GM18951 (cell line): ENCODE measurements at regions not wholly inside any gene's neighbourhood (a gene's known extent, or its start where the extent isn't known, plus 50 kb on each side); places are given as distances from the start of the nearest gene placed in this dataset.
"Not testable (repeated sequence)": the region's sequence is repeated elsewhere in the genome, so short reads cannot be mapped to it uniquely, and the experiment has no call there.

Experiments
- POLR2A ChIP-seq: IDR thresholded peaks from 4 replicates; pipeline ENCODE4 v1.6.1; 2011; ENCODE audit warnings: mild to moderate bottlenecking; ENCODE audit not compliant: insufficient read length, insufficient read depth; ENCODE audit errors: extremely low read depth
- in situ Hi-C: fragments of 300-500 bp; cut with MboI; formaldehyde crosslinking; loops from one replicate; pipeline ENCODE4 v1.12.0; 2022; ENCODE audit warnings: low sequenced_read_pairs, mixed read lengths, inconsistent platforms; ENCODE audit not compliant: unreplicated experiment

GRCh38 chr18:1267021-1267420 lies 362.4 kb downstream of the ADCYAP1 start:
- no peak for TF ChIP-seq POLR2A
- in situ Hi-C loops = no loop called here

GRCh38 chr18:1270081-1270480 lies 365.4 kb downstream of the ADCYAP1 start:
- in situ Hi-C loops = no loop called here
- TF ChIP-seq POLR2A = no peak

DNA sequence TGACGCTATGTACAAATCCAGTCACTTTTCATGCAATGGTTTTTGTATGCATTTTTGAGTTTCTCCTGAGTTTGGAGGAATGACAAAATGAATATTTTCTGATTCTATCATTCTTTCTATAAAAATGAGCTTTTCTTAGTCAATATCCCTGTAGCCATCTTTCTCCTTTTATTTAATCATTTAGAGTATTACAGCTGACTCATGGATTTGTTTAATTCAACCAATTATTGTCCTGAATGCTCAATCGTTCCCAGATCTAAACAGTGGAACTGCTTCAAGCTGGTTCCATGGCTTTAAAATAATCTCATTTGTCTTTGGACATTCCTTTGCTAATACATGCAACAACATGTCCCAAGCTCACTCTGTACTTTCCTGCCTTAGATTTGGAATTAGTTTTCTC lies 368.8 kb downstream of the ADCYAP1 start:
- no peak for TF ChIP-seq POLR2A
- in situ Hi-C loops = no loop called here

DNA sequence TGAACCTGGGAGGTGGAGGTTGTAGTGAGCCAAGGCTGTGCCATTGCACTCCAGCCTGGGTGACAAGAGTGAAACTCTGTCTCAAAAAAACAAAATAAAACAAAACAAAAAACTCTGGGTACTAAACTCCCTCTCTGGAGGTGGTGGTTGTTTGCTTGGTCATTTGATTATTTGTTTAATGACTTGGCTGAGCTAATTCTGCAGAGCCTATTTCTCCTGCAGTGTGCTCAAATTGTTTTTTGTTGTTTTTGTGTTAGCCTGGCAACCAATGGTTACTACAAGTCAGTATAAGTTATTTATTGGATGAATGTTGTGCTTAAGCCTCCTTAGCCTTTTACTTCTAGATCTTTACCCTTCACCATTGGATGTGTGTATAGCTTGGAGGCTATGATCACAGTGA lies 387.5 kb downstream of the ADCYAP1 start:
- no peak for TF ChIP-seq POLR2A
- in situ Hi-C loops = no loop called here

GRCh38 chr18:1294229-1294628 lies 389.6 kb downstream of the ADCYAP1 start:
- in situ Hi-C loops = no loop called here
- no peak for TF ChIP-seq POLR2A

DNA sequence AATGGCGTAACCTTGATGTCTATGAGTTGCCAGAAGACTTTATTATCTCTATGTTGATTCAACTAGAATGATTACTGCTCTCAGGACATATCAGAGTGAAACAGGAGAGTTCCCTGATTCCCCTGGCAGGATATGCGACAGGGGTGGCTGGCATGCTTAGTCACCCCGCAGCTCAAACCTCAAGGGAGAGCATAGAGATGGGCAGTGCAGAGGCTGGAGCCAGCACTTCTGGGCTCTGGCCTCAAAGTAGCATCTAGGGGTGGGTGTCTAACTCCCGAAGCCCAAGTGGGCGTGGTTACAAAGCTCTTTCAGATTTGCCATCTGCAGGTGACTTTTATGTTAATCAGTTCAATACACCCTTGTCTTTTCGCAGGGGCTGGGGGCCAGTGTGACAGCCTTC lies 391.6 kb downstream of the ADCYAP1 start:
- in situ Hi-C loops = no loop called here
- TF ChIP-seq POLR2A = no peak

- in situ Hi-C loops = no loop called here
Observed at GRCh38 chr18:1302861-1303260, 398.2 kb downstream of the ADCYAP1 start.

DNA sequence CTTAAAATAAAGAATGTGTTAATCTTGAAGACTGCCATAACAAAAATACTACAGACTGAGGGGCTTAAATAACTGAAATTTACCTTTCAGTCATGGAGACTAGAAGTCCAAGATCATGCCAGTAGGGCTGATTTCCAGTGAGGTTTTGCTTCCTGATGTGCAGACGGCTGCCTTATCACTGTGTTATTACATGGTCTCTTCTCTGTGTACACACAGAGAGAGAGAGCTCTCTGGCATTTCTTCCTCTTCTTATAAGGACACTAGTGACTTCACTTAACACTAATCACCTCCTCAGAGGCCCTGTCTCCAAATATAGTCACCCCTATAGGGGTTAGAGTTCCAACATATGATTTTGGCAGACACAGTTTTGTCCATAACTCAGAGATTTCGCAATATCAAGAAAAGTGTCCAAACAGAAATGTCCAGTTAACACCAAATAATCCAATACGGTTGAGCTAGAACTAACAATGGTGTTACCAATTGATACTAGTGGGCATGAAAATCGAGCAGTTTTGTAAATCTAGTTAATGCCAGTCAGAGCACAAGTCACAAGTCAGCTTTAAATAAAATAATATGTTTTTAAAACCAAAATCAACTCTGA lies 399.8 kb downstream of the ADCYAP1 start:
- no peak for TF ChIP-seq POLR2A
- in situ Hi-C loops = no loop called here

More at GRCh38 chr18:1302861-1303260, 398.2 kb downstream of the ADCYAP1 start:
- TF ChIP-seq POLR2A = no peak

- no peak for TF ChIP-seq POLR2A
- in situ Hi-C loops = no loop called here
Observed at GRCh38 chr18:1306641-1307040, 402.0 kb downstream of the ADCYAP1 start.

- no peak for TF ChIP-seq POLR2A
- in situ Hi-C loops = no loop called here
Observed at GRCh38 chr18:1308686-1309085, 404.0 kb downstream of the ADCYAP1 start.

DNA sequence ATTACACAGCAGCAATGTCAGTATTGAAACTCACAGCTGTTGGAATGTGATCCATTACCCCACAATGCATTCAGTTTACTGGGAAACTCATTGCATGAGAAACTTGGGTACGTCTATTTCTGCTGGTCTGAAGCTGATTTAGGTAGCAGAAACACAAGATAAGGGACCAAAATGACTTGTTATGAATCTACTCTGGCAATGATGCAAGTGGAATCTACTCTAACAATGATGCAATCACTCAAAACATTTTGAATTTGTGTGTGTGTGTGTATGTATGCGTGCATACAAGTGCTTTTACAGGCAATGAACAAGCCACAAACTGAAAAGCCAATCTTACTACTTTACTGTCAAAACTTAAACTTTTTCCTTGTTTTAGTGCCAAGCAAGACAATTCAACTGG lies 406.7 kb downstream of the ADCYAP1 start:
- in situ Hi-C loops = no loop called here
- TF ChIP-seq POLR2A = no peak

GRCh38 chr18:1335345-1335744 lies 430.7 kb downstream of the ADCYAP1 start:
- in situ Hi-C loops = not testable (repeated sequence)

DNA sequence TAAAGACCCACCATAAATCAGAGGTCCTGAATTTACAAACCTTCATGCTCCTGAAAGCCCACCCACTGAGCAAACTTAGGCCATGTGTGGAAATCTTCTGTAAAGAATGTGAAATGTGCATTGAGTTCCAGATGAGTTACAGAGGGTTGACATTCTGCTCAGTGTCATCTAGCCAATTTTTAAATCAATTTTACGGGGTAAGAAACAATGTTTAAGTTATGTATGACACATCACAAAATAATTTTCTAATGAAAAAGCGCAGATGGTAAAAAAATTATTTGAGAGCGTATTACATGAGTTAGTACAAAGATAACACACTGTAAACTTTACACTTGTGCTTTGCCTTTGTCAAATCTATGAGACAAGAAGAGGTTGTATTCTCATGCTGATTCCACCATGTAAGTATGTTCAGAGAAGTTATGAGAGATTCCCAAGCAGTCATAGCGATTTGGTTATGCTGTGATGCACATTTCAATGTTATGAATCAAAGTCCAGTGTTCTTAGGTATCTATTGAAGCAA lies 446.3 kb downstream of the ADCYAP1 start:
- in situ Hi-C loops = no loop called here
- no peak for TF ChIP-seq POLR2A

DNA sequence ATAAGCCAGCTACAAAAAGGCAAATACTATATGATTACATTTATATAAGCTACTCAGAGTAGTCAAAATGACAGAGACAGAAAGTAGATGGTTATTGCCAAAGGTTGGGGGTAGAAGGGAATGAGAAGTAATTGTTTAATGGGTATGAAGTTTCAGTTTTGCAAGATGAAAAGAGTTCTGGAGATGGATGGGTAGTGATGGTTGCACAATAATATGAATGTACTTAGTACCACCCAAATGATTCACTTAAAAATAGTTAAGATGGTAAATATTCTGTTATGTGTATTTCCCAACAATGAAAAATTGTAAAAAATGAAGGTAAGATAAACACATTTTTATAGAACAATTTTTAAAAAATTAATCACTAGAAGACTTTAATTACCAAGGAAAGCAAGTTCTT lies 448.4 kb downstream of the ADCYAP1 start:
- TF ChIP-seq POLR2A = no peak
- in situ Hi-C loops = no loop called here

- TF ChIP-seq POLR2A = no peak
- in situ Hi-C loops = no loop called here
Observed at GRCh38 chr18:1357724-1358123, 453.1 kb downstream of the ADCYAP1 start.
